ENCODE measurements at regions not wholly inside any gene's neighbourhood (a gene's known extent, or its start where the extent isn't known, plus 50 kb on each side); places are given as distances from the start of the nearest gene placed in this dataset.

DNA sequence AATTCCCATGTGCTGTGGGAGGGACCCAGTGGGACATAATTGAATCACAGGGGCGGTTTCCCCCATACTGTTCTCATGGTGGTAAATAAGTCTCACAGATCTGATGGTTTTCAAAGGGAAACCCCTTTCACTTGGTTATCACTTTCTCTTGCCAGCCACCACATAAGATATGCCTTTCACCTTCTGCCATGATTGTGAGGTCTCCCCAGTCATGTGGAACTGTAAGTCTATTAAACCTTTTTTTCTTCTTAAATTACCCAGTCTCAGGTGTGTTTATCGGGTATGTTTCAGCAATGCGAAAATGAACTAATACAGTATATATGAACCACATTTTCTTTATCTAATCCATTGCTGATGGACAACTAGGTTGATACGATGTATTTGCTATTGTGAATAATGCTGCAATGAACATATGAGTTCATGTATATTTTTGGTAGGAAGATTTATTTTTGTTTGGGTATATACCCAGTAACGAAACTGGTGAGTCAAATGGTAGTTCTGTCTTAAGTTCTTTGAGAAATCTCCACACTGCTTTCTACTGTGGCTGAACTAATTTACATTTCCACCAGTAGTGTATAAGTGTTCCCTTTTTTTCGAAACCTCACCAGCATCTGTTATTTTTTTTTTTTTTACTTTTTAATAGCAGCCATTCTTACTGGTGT lies 70.0 kb upstream of the HGF start:
- TF ChIP-seq, protein P1, sequence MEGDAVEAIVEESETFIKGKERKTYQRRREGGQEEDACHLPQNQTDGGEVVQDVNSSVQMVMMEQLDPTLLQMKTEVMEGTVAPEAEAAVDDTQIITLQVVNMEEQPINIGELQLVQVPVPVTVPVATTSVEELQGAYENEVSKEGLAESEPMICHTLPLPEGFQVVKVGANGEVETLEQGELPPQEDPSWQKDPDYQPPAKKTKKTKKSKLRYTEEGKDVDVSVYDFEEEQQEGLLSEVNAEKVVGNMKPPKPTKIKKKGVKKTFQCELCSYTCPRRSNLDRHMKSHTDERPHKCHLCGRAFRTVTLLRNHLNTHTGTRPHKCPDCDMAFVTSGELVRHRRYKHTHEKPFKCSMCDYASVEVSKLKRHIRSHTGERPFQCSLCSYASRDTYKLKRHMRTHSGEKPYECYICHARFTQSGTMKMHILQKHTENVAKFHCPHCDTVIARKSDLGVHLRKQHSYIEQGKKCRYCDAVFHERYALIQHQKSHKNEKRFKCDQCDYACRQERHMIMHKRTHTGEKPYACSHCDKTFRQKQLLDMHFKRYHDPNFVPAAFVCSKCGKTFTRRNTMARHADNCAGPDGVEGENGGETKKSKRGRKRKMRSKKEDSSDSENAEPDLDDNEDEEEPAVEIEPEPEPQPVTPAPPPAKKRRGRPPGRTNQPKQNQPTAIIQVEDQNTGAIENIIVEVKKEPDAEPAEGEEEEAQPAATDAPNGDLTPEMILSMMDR (IDR thresholded peaks at IDR 0.05) = no peak
- TF ChIP-seq POLR2A (IDR thresholded peaks at IDR 0.05; ENCODE audit: low read depth) = no peak
- no peak for TF ChIP-seq POLR2AphosphoS5 (IDR thresholded peaks at IDR 0.05)
- no peak for TF ChIP-seq EP300 (IDR thresholded peaks at IDR 0.05)
